NB4 (cell line): ENCODE measurements at regions not wholly inside any gene's neighbourhood (a gene's known extent, or its start where the extent isn't known, plus 50 kb on each side); places are given as distances from the start of the nearest gene placed in this dataset.

Source experiments
- DNase-seq: peaks from one replicate; pipeline ENCODE4 v3.0.0; 2010; ENCODE audit warnings: low read depth
- H3K4me3 ChIP-seq: one replicate; pipeline ENCODE4 v1.5.1; 2011; ENCODE audit warnings: mild to moderate bottlenecking, low read depth, low read length, moderate library complexity
- MYC ChIP-seq: IDR thresholded peaks from 2 replicates; pipeline ENCODE4 v1.6.1; 2011; ENCODE audit warnings: low read depth, low read length
- POLR2A ChIP-seq: IDR thresholded peaks from 2 replicates; pipeline ENCODE4 v1.6.1; 2011; ENCODE audit warnings: mild to moderate bottlenecking; ENCODE audit not compliant: insufficient read length; ENCODE audit errors: extremely low read depth
- TF ChIP-seq, protein P1 (sequence below): IDR thresholded peaks from one replicate; pipeline ENCODE4 v1.5.1; 2012; ENCODE audit warnings: low read depth, low read length
- TF ChIP-seq, protein P2 (sequence below): IDR thresholded peaks from 2 replicates; pipeline ENCODE4 v1.6.1; 2011; ENCODE audit warnings: low read depth, low read length

DNA sequence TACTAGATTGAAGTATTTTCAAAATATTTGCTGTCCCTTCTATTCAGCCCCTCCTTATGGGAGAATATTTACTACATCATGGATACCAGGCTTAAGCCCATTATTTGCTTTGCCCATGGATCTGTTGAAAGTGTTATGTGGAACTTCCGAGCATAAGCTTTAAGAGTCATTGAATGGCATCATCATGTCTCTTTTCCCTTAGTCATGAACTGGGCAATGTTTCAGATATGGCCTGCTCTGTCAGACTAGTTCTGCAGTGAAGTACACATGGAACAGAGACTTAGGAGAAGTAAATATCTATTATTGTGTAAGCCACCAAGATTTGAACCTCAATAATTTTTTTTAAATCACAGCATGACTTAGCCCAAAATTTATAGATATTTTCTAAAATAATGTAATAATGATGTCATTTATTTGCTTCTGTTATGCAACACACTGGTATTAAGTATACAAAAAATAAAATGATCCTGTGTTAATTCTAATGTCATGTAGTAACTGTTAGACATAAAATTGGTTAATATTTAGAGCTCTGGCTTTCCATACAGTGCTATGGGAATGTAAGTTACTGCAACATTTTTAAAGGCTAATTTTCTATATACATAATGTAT lies 1097.3 kb downstream of the SLC16A7 start:
- no peak for DNase-seq
- TF ChIP-seq MYC (no peak), POLR2A (no peak)
- TF ChIP-seq, protein P1, sequence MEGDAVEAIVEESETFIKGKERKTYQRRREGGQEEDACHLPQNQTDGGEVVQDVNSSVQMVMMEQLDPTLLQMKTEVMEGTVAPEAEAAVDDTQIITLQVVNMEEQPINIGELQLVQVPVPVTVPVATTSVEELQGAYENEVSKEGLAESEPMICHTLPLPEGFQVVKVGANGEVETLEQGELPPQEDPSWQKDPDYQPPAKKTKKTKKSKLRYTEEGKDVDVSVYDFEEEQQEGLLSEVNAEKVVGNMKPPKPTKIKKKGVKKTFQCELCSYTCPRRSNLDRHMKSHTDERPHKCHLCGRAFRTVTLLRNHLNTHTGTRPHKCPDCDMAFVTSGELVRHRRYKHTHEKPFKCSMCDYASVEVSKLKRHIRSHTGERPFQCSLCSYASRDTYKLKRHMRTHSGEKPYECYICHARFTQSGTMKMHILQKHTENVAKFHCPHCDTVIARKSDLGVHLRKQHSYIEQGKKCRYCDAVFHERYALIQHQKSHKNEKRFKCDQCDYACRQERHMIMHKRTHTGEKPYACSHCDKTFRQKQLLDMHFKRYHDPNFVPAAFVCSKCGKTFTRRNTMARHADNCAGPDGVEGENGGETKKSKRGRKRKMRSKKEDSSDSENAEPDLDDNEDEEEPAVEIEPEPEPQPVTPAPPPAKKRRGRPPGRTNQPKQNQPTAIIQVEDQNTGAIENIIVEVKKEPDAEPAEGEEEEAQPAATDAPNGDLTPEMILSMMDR = no peak
- TF ChIP-seq, protein P2, sequence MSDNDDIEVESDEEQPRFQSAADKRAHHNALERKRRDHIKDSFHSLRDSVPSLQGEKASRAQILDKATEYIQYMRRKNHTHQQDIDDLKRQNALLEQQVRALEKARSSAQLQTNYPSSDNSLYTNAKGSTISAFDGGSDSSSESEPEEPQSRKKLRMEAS = no peak
- no peak overlapping the region for H3K4me3 ChIP-seq

DNA sequence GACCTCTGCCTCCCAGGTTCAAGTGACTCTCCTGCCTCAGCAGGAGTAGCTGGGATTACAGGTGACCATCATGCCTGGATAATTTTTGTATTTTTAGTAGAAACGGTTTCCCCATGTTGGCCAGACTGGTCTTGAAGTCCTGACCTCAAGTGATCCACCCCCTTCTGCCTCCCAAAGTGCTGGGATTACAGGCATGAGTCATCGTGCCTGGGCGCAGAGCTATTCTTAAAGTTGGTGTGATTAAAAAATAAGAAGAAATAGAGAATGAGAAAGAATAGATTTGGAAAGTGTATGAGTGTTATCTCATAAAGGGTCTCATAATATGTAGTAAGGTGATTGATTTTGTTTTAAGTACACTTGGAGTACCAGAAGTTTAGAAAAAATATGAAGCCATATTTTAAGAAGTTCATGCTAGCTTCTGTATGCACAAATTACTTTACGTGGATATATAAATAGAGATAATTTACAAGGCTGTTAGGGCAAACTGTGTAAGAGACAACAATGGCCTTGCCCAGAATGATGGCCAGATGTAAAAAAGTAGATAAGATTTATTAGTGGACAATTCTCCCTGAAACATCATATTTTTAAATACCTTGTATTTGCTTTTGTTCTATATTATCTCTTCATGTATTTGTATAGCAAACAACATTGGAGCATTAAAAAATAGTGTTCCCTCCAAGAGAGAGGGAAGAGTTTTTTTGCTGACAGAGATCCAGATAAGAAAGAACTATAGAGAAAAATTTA lies 1108.5 kb downstream of the SLC16A7 start:
- DNase-seq = no peak
- TF ChIP-seq, protein P1 = no peak
- TF ChIP-seq POLR2A (no peak), MYC (no peak)
- TF ChIP-seq, protein P2 = no peak
- H3K4me3 ChIP-seq = no peak overlapping the region

DNA sequence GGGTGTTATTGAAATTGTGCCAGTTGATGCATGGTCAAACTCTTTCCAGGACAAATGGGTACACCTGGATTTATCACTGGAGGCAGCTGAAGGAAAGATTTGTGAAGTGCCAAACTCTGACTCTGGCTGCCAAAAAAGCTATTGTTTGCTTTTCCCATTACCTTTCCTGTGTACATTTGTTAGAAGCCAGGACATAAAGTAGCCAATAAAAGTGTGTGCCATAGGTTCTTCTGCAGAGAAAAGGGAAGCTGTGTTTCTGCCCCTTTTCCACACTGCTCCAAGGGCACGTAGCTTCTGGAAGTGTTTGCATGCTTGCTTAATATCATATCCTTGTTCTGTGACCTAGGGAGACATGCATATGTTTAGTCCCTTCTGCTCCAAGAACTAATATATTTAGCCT lies 1114.4 kb downstream of the SLC16A7 start:
- TF ChIP-seq, protein P1 = no peak
- TF ChIP-seq, protein P2 = no peak
- TF ChIP-seq MYC (no peak), POLR2A (no peak)
- DNase-seq = no peak
- H3K4me3 ChIP-seq = no peak overlapping the region

DNA sequence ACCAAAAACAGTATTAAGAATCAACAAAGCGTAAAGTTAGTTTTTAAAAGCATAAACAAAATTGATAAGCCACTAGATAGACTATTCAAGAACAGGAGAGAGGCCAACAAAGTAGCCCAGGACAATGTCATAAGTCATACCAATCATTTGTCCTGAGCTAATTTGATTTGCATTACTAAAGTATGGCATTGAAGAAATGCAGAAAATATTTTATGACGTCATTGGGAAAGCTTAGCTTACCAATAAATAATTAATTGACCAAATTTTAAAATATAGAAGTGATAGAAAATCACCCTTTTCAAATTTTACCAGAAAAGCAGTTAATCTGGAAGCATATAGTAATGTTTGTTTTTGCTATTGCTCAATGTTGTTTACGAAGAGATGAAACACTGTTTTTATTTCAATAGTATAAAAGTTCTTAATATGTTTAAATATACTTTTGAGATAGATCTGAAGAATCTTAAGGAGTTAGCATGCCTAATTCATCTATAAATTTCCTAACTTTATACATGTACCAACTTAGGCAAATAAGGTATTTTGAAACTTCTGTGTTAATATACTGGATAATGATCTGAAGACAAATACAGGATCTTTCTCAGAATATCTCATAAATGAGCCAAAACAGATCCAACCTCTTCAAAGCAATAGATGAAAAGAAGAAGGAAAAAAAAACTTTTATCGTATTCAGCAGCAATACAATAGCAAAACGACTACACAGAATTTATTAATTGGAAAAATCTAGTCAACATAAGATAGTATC lies 1118.5 kb downstream of the SLC16A7 start:
- no peak overlapping the region for H3K4me3 ChIP-seq
- TF ChIP-seq, protein P2 = no peak
- TF ChIP-seq MYC (no peak), POLR2A (no peak)
- TF ChIP-seq, protein P1 = no peak
- no peak for DNase-seq

DNA sequence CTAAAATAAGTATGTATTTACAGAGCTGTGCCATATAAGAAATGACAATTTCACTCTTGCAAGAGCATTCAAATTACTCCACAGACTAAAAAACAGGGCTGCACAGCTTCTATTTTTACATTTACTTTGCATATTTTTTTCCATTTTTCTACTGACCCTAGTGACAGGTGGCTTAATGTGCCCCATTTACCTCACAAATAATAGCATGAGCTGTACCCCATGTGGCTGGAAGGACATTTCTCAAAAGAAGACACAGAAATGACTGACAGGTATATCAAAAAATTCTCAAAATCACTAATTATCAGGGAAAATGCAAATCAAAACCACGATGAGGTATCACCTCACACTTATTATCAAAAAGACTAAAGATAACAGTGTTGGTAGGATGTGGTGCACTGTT lies 1128.6 kb downstream of the SLC16A7 start:
- no peak overlapping the region for H3K4me3 ChIP-seq
- TF ChIP-seq, protein P2 = no peak
- TF ChIP-seq MYC (no peak), POLR2A (no peak)
- TF ChIP-seq, protein P1 = no peak
- DNase-seq = no peak
